ENCODE measurements at regions not wholly inside any gene's neighbourhood (a gene's known extent, or its start where the extent isn't known, plus 50 kb on each side); places are given as distances from the start of the nearest gene placed in this dataset.

DNA sequence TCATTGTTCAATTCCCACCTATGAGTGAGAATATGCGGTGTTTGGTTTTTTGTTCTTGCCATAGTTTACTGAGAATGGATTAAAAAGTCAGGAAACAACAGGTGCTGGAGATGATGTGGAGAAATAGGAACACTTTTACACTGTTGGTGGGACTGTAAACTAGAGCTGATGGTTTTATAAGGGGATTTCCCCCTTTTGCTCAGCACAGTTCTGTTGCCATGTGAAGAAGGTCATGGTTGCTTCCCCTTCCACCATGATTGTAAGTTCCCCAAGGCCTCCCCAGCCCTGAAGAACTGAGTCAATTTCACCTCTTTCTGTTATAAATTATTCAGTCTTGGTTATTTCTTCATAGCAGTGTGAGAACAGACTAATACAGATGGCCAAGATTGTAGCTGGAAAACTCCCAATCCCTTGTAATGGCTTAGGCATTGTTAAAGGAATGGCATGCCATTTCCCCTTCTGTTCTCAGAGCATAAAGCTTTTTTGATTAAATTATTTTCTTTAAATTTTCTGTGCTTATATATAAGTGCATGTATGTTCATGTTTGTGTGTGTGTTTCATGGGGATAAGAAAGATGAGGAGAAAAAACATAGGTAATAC is 144.8 kb downstream of the BACH1 start:
- DNase-seq: no peak

DNA sequence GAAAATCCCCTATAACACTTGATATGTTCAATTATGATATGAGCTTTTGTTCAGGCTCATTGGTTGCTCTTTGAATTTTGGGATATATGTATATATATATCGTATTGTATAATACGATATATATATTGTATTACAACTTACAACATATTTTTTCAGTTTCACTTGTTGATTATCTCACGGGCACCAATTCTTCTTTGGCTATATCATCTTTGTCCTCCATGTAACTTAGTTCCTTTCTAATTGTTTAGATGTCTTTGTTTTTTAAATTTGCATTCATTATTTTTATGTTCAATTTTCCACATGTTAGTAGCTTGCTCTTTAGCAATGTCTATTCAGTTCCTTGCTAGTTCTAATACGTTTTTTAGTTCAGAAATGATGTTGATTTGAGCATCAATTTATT is 150.0 kb downstream of the BACH1 start:
- no peak for DNase-seq

DNA sequence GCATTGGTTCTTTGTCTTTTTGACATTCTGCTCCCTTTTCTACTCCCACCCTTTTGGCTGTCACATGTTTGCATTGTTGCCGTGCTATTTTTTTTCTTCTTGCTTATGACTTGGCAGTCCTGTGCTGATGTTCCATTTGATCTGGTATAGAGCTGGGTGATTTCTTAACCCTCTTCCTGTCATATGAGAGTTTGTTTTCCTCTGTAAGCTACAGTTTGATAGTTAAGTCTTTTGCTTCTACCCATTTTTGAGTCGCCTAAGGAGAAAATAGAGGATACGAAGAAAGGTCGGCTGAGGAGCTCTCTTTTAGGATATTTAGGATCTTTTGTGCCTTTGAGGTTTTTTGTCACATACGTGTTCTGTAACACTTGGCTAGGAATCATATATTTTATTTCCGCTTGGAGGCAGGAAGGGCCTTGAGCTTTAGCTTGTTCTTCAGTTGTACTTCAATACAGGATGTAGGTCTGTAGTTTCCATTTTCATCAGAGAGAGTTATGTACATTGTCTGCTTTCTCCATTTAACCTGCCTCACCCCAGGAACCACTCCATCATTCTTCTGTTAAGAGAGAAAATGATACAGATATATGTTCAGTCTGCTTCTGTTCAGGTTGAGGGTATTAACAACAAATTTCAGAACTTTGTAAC is 150.7 kb downstream of the BACH1 start:
- no peak for DNase-seq

DNA sequence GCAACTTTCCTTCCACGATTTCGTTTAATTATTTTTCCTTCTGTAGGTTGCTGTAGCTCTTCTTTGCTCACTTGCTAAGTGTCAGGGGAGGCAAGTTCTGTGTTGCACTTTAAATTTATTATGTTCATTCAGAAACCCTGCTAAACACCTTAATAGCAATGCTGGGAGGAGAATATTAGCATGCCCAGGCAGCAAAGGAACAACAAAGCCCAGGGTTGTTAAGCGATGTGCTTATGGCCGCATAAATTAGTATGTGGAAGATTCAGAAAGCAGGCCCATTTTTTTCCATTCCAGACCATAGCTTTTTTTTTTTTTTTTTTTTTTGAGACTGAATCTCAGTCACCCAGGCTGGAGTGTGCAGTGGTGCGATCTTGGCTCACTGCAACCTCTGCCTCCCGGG is 151.3 kb downstream of the BACH1 start:
- no peak for DNase-seq

DNA sequence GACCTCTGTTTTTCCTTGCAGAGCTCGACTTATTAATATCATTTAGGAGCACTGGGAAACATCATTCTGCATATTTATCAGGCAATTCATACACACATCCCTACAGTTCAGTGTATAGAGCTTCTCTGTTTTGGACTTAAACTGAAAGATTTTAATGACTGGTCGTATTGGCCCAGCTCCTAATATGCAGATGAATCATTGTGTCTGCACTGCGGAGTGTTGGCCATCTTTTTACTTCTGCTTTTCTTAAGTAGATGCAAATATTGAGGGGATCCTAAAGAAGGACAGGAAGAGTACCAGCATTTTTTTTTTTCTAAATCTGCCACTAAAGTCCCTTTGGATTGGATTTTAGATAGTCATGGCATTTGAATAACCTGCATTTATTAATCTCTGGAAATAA is 154.8 kb downstream of the BACH1 start:
- no peak for DNase-seq

DNA sequence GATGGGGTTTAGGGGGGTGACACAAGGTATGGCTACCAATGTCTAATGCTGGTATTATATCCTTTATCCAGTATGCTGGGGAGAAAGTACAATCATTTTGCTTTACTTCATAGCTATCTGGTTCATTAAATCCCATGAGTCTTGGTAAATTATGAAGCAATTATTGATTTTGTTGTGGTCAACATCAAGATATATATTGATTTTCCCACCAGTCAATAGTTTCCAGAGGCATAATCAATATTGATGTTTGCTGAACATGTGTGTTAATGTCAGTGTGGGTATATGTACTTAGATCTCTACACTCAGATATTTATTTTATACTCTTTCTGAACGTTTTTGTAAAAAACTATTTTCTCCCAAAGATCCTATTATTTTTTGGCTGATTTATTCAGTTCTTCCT is 155.5 kb downstream of the BACH1 start:
- DNase-seq: no peak

DNA sequence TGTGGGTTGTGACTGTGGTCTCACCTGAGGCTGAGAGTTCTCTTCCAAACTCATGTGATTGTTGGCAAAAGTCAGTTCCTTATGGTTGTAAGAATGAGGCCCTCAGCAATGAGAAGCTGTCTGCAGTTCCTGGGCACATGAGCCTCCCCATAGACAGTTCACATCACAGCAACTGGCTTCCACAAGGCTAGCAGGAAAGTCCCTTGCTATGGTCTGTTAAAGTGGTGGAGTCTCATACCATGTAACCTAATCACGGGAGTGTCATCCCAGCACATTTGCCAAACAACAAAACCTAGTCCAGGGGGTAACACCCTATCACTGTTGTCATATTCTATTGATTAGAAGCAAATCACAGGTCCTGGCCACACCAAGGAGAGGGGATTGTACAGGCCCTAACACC is 163.8 kb downstream of the BACH1 start:
- DNase-seq: no peak

DNA sequence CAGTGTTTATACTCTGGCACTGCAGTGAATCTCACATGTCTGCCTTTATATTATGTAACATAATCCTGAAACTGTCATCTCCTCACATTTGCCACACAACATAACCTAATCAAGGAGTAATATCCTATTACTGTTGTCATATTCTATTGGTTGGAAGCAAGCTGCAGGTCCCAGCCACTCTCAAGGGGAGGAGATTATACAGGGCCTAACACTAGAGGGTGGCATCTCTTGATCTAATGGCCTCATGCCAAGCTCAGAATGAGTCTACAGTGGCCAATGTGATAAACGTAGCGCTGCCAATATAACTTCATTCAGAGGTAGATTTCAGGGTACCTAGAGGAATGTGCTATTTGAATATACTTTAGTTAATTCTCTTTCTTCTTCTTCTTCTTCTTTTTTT is 166.8 kb downstream of the BACH1 start:
- no peak for DNase-seq

DNA sequence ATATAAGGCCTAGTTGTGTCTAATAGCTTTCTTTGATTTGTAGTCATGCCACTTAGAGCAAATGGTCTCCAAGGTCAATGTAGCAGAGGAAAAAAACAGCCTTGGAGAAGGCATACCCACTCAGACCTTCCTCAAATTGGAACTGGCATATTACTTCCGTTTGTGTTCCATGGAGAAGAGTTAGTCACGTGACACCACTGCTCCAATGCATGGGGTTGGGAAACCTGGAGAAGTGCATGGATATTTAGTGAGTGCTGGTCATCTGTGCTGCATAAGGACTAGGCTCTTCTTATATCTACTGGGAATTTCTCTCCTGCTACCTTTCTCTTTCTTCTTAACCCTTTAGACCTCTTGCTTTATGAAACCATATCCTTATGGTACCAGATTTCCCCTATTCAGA is 167.8 kb downstream of the BACH1 start:
- DNase-seq: no peak

DNA sequence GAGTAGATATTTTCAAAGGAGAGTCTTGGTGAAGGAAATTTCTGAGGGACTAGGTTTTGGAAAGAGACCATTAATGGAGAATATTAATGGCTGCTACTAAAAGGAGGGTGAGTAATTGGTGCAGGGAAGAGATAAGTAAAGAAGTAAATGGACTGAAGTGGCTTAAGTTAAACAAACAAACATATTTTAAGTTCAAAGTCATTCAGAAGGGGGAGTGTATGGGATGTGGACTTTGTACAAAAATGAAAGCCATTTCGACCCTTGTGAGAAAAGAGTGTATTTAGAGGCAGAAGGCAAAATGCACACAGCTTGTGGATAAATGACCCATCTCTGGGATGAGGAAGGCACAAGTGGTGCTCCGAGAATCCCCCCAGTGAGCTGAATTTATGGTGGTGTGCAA is 171.7 kb downstream of the BACH1 start:
- no peak for DNase-seq

DNA sequence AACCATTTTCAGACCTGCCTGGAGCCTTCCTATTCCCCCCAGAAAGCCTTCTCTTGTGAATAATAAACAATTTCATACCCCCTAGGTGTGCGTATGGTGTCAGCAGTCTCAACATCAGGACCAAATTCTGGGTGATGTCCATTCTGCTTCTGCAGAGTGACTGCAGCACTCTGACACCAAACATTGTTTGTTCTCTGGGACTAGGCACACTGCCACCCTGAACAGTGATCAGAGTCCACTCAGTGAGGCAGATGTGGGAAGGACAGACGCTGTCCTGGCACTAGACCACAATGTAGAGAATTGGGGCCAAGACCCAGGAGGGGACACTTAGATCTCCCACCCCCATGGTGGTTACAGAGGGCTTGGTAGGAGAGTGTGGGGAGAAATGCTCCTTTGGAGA is 175.1 kb downstream of the BACH1 start:
- DNase-seq: no peak

DNA sequence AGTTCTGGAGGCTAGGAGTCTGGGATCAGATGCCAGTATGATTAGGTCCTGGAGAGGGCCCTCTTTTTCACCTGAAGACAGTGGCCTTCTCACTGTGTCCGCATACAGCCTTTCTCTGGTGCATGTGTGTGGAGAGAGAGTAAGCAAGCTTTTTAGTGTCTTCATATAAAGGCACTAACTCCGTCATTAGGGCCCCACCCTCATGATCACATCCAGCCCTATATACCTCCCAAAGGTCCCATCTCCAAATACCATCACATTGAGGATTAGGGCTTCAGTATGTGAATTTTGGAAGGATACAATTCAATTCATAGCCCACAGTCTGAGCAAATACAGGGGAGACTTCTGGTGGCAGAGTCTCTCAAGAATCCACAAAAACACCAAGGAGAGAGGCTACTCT is 176.6 kb downstream of the BACH1 start:
- DNase-seq: no peak

DNA sequence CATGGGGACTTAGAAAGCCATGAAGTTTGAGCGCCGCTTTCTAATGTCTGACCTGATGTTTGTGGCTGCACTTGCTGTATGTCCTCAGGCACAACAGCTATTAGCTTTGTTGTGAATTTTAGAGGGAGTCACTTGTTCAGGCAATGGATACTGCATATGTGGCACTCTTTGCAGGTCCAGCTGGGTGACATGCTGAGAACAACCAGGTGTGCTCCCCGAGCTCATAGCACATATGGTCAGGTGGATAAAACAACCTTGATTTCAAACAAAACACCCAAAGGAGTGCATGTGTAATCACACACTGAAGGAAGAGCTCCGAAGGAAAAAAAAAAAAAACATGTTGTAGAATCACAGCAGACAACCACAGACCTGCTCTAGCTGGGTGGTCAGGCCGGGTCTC is 178.6 kb downstream of the BACH1 start:
- no peak for DNase-seq

DNA sequence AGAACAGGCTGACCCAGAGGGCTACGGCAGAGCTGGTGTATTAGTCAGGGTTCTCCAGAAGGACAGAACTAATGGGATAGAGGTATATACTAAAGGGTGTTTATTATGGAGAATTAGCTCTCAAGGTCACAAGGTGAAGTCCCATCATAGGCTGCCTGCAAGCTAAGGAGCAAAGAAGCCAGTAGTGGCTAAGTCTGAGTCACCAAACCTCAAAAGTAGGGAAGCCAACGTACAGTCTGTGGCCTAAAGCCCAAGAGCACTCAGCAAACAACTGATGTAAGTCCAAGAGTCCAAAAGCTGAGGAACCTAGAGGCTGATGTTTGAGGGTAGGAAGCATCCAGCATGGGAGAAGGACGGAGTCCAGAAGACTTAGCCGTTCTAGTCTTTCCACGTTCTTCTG is 179.2 kb downstream of the BACH1 start:
- DNase-seq: no peak

DNA sequence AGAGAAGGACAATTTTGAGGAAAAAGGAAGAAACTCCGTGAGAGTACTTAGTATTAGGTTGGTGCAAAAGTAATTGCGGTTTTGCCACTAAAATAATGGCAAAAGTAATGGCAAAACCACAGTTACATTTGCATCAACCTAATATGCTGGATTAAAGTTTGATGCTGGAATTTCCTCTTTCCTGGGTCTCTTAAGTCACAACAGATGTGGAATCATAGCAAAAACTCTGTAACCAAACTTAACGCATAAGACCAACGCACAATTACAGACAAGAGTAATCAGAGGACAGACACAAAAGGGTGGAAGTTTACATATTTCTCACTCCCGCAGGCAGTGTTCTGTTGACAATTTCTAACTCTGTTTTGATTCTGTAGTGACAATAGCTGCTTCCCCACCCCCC is 182.4 kb downstream of the BACH1 start:
- no peak for DNase-seq

DNA sequence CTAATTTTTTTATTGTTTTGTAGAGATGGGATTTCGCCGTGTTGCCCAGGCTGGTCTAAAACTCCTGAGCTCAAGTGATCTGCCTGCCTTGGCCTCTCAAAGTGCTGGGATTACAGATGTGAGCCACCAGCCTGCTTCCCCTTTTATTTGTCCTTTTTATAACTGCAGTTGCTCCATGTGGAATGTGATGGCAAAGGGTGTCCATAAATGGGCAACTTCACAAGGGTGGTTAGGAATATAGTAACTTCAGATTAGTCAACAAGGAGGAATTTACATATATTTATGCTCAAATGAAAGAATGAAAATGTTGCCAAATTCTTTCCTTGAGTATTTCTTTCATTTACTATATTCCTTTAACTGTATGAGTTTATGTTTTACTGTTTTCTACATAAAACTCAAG is 182.9 kb downstream of the BACH1 start:
- no peak for DNase-seq

DNA sequence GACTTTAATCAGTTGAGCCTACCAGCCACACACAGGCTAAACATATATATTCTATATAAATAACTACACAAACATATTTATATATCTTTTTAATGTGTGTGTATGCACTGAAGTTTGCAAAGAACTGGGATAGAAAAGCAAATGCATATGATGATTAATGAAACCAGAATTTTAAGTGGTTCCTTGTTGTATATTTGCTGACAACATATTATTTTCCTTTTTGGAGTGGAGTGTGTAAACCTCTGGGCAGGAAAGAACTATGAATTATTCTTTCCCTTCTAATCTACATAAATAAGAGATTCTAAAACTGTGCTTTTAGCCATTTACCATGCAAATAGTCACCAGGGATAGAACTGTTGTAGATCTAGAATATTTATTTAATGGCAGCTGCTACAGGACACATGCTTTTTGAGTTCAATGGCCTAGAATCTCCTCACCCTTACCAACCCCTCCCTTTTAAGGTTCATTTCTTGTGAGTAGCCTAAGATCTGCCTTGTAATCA is 187.6 kb downstream of the BACH1 start:
- no peak for DNase-seq
